ENCODE measurements at regions not wholly inside any gene's neighbourhood (a gene's known extent, or its start where the extent isn't known, plus 50 kb on each side); places are given as distances from the start of the nearest gene placed in this dataset.

DNA sequence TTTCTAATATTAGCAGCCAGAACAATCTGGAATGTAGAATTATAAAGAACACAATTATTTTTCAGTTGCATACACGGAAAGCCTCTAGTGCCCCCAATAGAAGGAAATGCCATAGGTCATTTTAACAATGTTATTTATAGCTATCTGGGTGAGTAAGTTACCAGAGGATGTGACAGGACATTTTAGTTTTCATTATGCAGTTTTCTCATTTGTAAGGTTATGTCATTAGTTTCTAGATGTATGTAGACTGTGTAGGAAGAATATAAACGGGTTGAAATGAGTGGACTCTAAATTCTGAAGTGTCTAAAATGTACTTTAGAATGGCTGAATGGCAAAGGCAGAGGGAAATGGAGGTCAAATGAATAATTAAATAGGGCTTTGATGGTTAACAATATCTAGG lies 213.3 kb downstream of the DTHD1 start:
- DNase-seq (ENCODE audit: low spot score) (no peak), ATAC-seq (ENCODE audit: insufficient number of reproducible peaks, low FRiP score, low read depth) (no peak)
- Histone ChIP-seq H3K36me3 (no peaks in the 10 kb centered on the region), H3K27ac (no peak overlapping the region), H3K4me3 (no peak overlapping the region), H3K27me3 (replicated peaks; ENCODE audit: insufficient read depth) (no peaks in the 10 kb centered on the region), H3K4me1 (ENCODE audit: control insufficient read depth in 1 of 2, low read depth in 2 of 2) (no peaks in the 10 kb centered on the region), H3K9me3 (no peaks in the 10 kb centered on the region)
- TF ChIP-seq, protein P1, sequence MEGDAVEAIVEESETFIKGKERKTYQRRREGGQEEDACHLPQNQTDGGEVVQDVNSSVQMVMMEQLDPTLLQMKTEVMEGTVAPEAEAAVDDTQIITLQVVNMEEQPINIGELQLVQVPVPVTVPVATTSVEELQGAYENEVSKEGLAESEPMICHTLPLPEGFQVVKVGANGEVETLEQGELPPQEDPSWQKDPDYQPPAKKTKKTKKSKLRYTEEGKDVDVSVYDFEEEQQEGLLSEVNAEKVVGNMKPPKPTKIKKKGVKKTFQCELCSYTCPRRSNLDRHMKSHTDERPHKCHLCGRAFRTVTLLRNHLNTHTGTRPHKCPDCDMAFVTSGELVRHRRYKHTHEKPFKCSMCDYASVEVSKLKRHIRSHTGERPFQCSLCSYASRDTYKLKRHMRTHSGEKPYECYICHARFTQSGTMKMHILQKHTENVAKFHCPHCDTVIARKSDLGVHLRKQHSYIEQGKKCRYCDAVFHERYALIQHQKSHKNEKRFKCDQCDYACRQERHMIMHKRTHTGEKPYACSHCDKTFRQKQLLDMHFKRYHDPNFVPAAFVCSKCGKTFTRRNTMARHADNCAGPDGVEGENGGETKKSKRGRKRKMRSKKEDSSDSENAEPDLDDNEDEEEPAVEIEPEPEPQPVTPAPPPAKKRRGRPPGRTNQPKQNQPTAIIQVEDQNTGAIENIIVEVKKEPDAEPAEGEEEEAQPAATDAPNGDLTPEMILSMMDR (IDR thresholded peaks at IDR 0.05), result no peak

DNA sequence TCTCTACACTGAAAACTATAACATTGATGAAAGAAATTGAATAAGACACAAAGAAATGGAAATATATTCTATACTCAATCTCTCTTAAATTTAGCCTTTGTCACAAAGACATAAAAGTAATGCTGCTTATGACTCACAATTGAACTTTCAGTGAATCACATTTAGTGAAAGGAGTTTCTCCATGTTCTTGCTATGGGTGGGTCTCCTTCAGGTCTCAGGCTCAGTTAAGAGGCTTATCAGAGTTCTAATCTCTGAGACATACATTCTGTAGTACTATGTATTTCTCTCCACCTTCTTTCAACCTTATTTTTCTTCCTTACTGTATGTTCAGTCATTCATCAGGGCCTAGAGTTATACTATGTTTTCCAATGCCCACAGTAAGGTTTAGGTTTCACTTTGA lies 220.9 kb downstream of the DTHD1 start:
- Histone ChIP-seq H3K36me3 (no peaks in the 10 kb centered on the region), H3K9me3 (no peaks in the 10 kb centered on the region), H3K4me3 (no peak overlapping the region), H3K4me1 (ENCODE audit: control insufficient read depth in 1 of 2, low read depth in 2 of 2) (no peaks in the 10 kb centered on the region), H3K27me3 (replicated peaks; ENCODE audit: insufficient read depth) (no peaks in the 10 kb centered on the region), H3K27ac (no peak overlapping the region)
- no peak for ATAC-seq (ENCODE audit: insufficient number of reproducible peaks, low FRiP score, low read depth)
- no peak for DNase-seq (ENCODE audit: low spot score)
- TF ChIP-seq, protein P1 (IDR thresholded peaks at IDR 0.05), result no peak

DNA sequence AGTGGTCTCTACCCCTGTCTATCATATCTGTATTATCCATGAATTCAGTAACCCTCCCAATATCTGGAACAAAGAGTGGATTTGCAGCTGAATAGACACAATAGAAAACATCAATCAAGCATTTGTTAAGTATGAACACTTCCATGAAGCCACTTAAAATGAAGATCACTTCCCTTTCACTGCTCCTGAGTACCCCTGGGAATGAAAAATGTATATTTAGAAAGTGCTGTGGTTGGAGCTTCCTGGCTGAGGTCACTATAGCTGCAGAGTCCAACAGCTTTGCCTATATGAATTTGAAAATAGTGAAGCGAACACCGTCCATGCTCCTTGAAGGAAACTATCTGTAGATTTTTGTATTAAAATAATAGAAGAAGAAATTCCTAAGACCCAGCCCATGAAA lies 227.0 kb downstream of the DTHD1 start:
- Histone ChIP-seq H3K9me3 (no peaks in the 10 kb centered on the region), H3K4me1 (ENCODE audit: control insufficient read depth in 1 of 2, low read depth in 2 of 2) (no peaks in the 10 kb centered on the region), H3K4me3 (no peak overlapping the region), H3K36me3 (no peaks in the 10 kb centered on the region), H3K27me3 (replicated peaks; ENCODE audit: insufficient read depth) (no peaks in the 10 kb centered on the region), H3K27ac (no peak overlapping the region)
- ATAC-seq (ENCODE audit: insufficient number of reproducible peaks, low FRiP score, low read depth), result no peak
- DNase-seq (ENCODE audit: low spot score), result no peak
- TF ChIP-seq, protein P1 (IDR thresholded peaks at IDR 0.05), result no peak

DNA sequence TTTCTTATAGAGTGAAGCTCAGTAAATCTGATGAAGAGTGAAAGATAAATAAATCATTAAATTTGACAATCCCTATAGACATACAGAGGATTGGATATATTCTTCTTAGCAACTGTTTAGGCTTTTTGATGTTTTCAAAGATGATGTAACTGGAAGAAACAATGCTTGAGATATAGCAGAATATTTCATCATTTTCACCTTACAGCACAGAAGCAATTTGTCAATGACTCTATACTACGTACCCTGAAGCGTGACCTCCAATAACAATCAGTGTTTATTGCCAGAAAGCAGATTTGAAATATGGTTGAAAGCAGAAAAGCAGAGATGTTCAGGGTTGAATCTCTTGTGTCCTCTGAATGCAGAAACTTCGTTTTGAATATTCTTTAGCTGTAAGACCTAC lies 228.4 kb downstream of the DTHD1 start:
- H3K4me3 ChIP-seq, result no peak overlapping the region
- no peaks in the 10 kb centered on the region for H3K9me3 ChIP-seq
- no peaks in the 10 kb centered on the region for H3K4me1 ChIP-seq (ENCODE audit: control insufficient read depth in 1 of 2, low read depth in 2 of 2)
- ATAC-seq (ENCODE audit: insufficient number of reproducible peaks, low FRiP score, low read depth), result no peak
- H3K27ac ChIP-seq, result no peak overlapping the region
- TF ChIP-seq, protein P1 (IDR thresholded peaks at IDR 0.05), result no peak
- H3K36me3 ChIP-seq, result no peaks in the 10 kb centered on the region
- H3K27me3 ChIP-seq (replicated peaks; ENCODE audit: insufficient read depth), result no peaks in the 10 kb centered on the region
- no peak for DNase-seq (ENCODE audit: low spot score)

DNA sequence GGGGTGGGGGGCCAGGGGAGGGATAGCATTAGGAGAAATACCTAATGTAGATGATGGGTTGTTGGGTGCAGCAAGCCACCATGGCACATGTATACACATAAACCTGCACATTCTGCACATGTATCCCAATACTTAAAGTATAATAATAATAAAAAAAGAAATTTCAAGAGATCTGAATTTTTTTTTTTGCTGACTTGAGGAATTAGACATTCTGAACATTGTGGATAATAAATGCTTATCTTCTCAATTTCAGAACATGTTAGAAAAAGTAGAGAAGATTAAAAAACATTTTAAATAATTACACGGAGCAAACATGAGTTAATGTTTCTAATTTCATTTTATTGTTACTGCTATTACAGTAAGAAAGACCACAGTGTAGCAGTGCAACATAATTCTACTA lies 230.4 kb downstream of the DTHD1 start:
- Histone ChIP-seq H3K36me3 (no peaks in the 10 kb centered on the region), H3K9me3 (no peaks in the 10 kb centered on the region), H3K27me3 (replicated peaks; ENCODE audit: insufficient read depth) (no peaks in the 10 kb centered on the region), H3K4me3 (no peak overlapping the region), H3K27ac (no peak overlapping the region), H3K4me1 (ENCODE audit: control insufficient read depth in 1 of 2, low read depth in 2 of 2) (no peaks in the 10 kb centered on the region)
- no peak for ATAC-seq (ENCODE audit: insufficient number of reproducible peaks, low FRiP score, low read depth)
- TF ChIP-seq, protein P1 (IDR thresholded peaks at IDR 0.05), result no peak
- no peak for DNase-seq (ENCODE audit: low spot score)
